Nephron progenitor cell (in vitro differentiated cells): ENCODE measurements at regions not wholly inside any gene's neighbourhood (a gene's known extent, or its start where the extent isn't known, plus 50 kb on each side); places are given as distances from the start of the nearest gene placed in this dataset.

ENCODE experiments used
- DNase-seq: peaks from one replicate; pipeline ENCODE4 v3.0.0; 2021
- H3K27ac Mint-ChIP-seq: 2 replicates; pipeline ENCODE4 v1.8.0; 2021; ENCODE audit warnings: mild to moderate bottlenecking, moderate library complexity, mixed read lengths
- H3K27me3 Mint-ChIP-seq: 2 replicates; pipeline ENCODE4 v1.8.0; 2021; ENCODE audit warnings: mild to moderate bottlenecking, low read depth, mixed read lengths; ENCODE audit not compliant: poor library complexity
- H3K36me3 Mint-ChIP-seq: 2 replicates; pipeline ENCODE4 v1.8.0; 2021; ENCODE audit warnings: low read depth, mixed read lengths
- H3K4me1 Mint-ChIP-seq: 2 replicates; pipeline ENCODE4 v1.8.0; 2021; ENCODE audit warnings: mixed read lengths
- H3K4me3 Mint-ChIP-seq: 2 replicates; pipeline ENCODE4 v1.8.0; 2021; ENCODE audit warnings: mild to moderate bottlenecking, moderate library complexity, mixed read lengths
- H3K9me3 Mint-ChIP-seq: 2 replicates; pipeline ENCODE4 v1.8.0; 2021; ENCODE audit warnings: mild to moderate bottlenecking, moderate library complexity, mixed read lengths
- TF ChIP-seq, protein P1 (sequence below): fragments of 200-600 bp; sonication (generic); IDR thresholded peaks from 2 replicates; pipeline ENCODE4 v1.5.0; 2021; ENCODE audit warnings: antibody characterized with exemption

DNA sequence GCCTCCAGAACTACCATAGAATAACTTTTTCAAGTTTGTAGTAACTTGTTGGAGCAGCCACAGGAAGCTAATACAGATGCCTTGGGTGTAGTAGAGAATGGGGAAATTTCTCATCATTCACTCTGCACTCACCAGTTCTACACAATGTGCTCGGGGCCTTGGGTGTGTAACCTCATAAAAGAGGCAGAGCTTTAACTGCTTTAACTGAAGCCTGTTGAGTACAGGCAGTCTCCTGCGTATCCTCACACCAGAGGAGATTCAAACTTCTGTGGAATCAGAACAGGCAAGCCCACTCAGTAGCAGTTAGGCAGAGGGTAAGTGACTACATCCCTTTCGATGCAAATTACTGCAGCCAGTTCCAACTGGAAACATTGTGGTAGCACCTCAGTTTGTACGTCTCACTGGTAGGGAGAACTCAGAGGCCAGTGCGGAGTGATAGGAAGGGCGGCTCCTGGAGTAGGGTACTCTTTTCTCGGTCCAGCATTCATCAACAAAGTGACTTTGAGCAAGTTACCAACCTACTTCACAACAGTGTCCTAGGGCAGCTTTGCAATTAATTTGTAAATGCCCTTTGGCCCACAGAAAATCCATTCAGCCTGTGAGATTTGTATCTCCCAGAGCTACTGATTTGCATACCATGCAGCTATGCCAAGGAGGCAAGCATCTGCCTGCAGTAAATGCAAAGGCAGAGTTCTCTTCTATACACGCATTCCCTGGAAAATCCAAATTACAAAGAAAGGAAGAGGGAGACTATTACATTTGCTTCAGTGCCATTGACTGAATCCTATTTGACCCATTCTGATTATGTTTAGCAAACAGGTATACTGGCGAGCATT, 904.3 kb downstream of the DIAPH3 start:
- TF ChIP-seq, protein P1, sequence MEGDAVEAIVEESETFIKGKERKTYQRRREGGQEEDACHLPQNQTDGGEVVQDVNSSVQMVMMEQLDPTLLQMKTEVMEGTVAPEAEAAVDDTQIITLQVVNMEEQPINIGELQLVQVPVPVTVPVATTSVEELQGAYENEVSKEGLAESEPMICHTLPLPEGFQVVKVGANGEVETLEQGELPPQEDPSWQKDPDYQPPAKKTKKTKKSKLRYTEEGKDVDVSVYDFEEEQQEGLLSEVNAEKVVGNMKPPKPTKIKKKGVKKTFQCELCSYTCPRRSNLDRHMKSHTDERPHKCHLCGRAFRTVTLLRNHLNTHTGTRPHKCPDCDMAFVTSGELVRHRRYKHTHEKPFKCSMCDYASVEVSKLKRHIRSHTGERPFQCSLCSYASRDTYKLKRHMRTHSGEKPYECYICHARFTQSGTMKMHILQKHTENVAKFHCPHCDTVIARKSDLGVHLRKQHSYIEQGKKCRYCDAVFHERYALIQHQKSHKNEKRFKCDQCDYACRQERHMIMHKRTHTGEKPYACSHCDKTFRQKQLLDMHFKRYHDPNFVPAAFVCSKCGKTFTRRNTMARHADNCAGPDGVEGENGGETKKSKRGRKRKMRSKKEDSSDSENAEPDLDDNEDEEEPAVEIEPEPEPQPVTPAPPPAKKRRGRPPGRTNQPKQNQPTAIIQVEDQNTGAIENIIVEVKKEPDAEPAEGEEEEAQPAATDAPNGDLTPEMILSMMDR: no peak
- Mint-ChIP-seq H3K36me3 (no peaks in the 10 kb centered on the region), H3K4me1 (peaks cover 33% of the 10 kb centered on the region), H3K27ac (peak overlapping the region; percentile 97), H3K9me3 (no peaks in the 10 kb centered on the region), H3K4me3 (no peak overlapping the region), H3K27me3 (no peaks in the 10 kb centered on the region)
- no peak for DNase-seq

DNA sequence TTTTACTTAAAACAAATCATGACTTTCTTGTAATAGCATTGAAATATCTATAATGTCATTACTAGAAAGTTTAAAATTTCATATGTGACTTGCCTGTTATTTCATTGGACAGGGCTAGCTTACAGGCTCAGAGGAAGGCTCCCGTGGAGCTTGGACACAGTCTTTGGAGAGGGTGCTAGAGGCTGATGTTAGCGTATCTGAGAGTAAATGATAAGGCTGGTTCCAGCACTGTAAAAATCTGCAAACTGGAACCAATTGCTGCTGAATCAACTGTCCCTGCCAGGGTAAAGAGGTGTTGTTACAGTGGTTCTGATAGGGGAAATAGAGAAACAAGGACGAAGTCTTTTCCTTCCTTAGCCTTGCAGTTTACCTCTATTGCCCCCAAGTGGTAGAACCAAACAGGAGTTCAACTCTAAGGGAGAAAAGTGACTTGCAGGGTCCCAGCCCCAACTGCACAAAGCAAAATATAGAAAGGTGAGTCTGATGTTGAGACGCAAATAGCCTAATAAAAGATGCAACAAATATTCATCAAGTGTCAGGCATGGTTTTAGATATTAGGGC, 901.7 kb downstream of the DIAPH3 start:
- no peak overlapping the region for H3K4me3 Mint-ChIP-seq

DNA sequence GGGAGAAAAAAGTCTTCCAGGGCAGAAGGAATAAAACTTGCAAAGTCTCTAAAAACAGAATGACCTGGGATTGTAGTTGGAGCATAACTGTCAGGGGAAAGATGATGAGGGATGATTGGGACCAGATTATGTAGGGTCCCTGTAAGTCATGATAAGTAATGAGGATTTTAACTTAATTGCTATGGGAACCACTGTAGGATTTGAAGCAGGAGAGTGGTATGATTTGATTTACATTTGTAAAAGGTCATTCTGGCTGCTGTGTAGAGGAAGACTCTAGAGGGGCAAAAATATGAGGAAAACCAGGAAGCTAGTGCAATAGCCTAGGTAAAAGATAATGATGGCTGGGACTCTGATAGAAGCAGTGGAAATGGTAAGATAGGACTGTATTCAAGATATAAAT, 900.2 kb downstream of the DIAPH3 start:
- Mint-ChIP-seq H3K36me3 (no peaks in the 10 kb centered on the region), H3K9me3 (no peaks in the 10 kb centered on the region), H3K27me3 (no peaks in the 10 kb centered on the region), H3K4me3 (no peak overlapping the region), H3K27ac (no peak overlapping the region), H3K4me1 (peaks cover 32% of the 10 kb centered on the region)
- DNase-seq: no peak
- TF ChIP-seq, protein P1: no peak

More for the DNA sequence above, 901.7 kb downstream of the DIAPH3 start:
- H3K9me3 Mint-ChIP-seq: no peaks in the 10 kb centered on the region
- peaks cover 33% of the 10 kb centered on the region for H3K4me1 Mint-ChIP-seq
- H3K36me3 Mint-ChIP-seq: no peaks in the 10 kb centered on the region
- TF ChIP-seq, protein P1: peak; percentile 51
- no peak overlapping the region for H3K27ac Mint-ChIP-seq
- no peaks in the 10 kb centered on the region for H3K27me3 Mint-ChIP-seq
- no peak for DNase-seq

DNA sequence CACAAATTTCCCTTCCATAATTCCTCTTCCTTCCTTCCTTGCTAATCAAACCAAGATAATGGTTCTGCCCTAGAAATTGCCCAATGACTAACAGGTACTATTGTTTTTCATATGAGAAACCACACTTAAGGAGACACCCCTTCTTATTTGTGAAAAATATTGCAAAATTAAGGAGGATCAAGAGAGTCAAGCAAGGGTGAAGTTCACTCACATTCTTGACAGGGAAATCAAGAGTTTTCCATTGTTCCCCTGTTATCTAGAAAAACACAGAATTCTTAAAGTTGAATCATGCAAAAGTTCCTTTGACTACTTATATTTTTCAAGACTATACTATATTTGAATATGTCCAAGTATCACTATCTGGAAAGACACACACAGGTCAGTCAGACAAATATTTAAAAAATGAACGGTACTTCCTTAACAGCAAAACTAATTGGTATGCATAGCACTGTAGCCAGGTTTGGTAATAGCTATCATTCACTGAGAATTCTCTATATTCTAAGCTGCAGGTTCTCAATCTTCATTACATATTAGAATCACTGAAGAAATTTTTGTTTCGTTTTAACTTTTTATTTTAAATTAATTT, 897.2 kb downstream of the DIAPH3 start:
- Mint-ChIP-seq H3K27ac (no peak overlapping the region), H3K36me3 (no peaks in the 10 kb centered on the region), H3K27me3 (no peaks in the 10 kb centered on the region), H3K9me3 (no peaks in the 10 kb centered on the region), H3K4me3 (no peak overlapping the region), H3K4me1 (peaks cover 4% of the 10 kb centered on the region)
- TF ChIP-seq, protein P1: no peak
- no peak for DNase-seq

DNA sequence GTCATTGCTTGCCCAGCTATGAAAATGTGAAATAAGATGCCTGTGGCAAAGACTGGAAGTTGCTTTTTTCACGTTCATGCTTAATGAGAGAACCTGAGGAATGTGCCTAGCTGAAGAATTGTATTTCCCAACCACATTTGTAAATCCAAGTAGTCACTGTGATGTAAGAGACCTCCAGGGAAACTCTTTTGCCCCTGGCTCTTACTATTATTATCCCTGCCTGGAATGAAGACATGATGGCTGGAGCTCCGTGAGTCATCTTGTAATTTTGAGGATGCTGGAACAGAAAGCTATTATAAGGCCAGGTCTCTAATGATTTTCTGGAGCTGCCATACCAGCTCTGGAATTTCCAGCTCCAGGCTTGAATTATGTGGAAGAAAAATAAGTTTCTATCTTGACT, 894.3 kb downstream of the DIAPH3 start:
- no peaks in the 10 kb centered on the region for H3K36me3 Mint-ChIP-seq
- H3K9me3 Mint-ChIP-seq: no peaks in the 10 kb centered on the region
- H3K4me1 Mint-ChIP-seq: peaks cover under 1% of the 10 kb centered on the region
- H3K27me3 Mint-ChIP-seq: no peaks in the 10 kb centered on the region
- H3K27ac Mint-ChIP-seq: no peak overlapping the region
- no peak for DNase-seq
- H3K4me3 Mint-ChIP-seq: no peak overlapping the region
- TF ChIP-seq, protein P1: no peak
